MV-4-11 (cell line): ENCODE measurements at regions not wholly inside any gene's neighbourhood (a gene's known extent, or its start where the extent isn't known, plus 50 kb on each side); places are given as distances from the start of the nearest gene placed in this dataset.
A peak's percentile ranks its signal among the peaks of the same experiment; 100 is the strongest.

Source experiments
- DNase-seq: peaks from one replicate; lab custom pipeline; 2025; lab: John Stamatoyannopoulos, UW

DNA sequence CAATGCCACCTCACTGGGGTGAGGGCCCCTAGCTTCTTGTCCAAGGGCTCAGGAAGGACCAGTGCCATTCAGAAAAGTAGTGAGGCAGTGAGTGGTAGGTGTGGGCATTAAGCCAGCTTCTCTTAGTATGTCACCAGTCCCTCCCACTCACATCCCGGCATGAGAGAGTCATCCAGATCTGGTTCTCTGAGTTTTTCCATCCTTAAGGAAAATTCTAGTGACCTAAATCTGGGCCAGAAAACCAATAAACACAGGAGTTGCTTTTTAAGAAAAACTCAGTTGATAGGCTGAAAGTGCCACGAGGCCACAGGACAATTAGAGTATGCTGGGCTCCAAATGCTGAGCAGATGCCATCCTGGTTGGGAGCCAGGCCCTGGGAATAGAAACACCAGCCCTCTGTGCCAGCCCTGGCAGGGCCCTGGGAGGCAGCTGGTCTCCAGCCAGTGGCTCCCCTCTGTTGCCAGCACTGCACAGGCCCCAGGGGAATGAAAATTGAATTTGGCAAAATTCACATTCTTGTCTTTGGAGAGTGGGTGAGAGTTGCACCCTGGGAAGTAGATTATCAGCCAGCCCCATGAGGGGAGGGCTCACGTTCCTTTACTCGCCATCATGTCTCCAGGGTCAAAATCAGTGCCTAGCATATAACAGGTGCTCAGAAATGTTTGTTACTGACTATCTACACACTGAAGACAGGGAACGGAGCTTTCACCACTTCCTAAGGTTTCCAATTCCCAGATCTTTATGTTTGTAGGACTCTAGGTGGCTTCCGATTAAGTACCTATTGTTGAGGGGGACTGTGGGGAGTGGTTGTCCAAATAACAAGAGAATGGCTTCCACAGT is 52.8 kb downstream of the FAM43A start:
- DNase-seq = no peak

DNA sequence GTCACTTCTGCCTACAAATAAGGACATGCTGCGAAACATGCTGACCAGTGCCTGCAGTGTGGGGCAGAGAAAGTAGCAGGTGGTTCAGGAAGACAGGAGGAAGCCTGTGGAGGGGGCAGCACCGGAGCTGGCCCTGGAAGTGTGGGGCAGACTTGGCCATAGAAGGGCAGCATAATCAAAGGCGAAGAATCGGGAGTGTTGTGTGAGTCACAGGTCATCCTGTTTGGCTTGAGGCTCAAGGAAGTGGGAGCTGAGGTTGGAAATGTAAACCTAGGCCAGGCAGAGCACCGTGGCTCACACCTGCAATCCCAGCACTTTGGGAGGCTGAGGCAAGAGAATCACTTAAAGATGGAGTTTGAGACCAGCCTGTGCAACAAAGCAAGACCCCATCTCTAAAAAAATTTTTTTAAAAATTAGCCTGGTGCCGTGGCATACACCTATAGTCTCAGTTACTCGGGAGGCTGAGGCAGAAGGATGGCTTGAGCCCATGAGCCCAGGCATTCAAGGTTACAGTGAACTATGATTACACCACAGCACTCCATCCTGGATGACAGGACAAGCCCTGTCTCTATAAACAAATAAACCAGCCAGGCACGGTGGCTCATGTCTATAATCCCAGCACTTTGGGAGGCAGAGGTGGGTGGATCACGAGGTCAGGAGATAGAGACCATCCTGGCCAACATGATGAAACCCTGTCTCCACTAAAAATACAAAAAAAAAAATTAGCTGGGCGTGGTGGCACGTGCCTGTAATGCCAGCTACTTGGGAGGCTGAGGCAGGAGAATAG is 54.0 kb downstream of the FAM43A start:
- DNase-seq = no peak

DNA sequence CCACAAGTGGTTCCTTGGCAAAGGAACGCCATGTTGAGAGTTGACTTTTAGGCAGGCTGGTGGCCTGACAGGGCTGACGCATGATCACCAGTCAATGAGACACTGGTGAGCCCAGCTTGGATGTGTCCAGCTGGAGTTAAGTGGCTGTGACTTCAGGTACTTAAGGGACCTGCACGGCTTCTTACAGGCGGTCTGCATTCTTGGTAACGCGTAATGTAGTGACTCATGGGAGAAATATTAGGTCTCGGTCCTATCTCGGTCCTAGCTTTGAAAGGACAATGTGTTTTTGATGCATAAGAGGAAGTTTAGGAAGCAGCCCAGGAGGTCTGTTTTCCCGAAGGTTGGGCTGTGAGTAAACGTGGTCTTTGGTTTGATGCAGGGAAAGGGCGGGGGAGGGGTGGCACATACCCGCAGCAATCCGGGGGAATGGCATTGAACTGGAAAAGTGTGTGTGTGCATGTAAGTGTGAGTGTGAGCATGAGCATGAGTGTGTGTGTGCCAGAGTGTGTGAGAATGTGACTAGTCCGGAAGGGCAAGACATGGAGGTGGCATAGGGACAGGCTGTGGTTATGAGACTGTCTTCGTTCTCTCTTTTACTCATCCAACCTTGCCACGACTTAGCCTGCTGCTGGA is 55.3 kb downstream of the FAM43A start:
- peak; percentile 5 for DNase-seq

DNA sequence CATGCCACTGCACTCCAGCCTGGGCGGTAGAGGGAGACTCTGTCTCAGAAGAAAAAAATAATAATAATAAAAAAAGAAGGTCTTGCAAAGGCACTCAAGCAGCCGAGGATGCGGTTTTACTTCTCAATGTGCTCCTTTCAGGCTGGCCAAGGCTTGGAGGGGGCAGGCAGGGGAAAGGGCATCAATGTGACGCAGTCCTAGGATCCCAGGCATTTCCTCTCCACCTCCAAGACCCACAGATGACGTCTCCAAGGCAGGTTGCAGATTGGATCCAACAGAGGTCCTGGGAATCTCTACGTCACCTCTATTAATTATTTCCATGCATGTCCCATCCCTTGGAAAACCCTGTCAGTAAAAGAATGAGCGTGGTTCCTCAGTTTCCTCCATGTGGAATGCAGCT is 56.2 kb downstream of the FAM43A start:
- no peak for DNase-seq

DNA sequence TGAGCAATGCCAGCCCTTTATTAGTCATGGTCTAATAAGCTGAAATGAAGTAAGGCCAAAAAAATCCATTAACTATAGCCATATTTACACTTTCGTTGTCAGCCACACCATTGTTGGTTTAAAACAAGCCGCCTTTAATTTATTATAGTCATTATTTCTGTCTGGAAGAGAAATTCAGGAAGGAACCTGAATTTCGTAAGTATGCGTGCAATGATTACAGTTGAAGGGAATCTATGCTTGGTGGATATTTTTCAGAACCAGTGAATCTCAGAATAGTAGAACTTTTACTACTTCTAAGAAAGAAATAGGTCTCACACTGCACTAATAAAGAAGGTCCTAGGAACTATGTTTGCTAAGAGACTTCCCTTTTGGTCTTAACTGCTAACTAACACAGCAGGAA is 59.1 kb downstream of the FAM43A start:
- DNase-seq = peak; percentile 61

DNA sequence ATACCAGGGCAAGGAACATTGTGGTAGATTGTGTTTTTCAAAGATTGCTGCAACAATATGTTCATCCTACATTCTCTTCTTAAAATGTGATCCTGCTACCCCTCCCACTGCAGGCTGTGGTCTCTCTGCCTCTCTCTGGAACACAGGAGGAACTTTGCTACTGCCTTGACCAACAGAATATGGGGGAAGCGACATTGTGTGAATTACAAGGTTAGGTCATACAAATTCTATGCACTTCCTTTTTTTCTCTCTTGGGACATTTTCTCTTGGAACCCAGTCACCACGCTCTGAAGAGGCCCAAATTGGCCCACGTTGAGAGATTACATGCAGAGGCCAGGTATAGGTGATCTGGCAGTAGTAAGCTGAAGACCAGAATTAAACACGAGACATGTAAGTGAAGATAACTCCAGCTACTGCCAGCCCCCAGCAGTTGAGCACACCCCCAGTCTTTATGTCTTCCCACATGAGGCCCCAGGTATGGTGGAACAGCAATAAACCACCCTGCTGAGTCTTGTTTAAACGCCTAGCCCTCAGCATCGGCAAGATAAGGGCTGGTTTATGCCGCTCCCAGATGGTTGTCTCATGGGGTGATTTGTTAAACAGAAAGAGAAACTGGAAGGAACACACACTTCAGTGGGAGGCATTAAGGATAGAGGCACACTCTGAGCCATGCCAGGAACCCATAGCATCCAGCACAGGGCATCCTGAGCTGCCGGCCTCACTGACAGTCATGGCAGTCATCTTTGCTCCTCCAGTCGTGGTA is 59.9 kb downstream of the FAM43A start:
- DNase-seq = peak; percentile 90

DNA sequence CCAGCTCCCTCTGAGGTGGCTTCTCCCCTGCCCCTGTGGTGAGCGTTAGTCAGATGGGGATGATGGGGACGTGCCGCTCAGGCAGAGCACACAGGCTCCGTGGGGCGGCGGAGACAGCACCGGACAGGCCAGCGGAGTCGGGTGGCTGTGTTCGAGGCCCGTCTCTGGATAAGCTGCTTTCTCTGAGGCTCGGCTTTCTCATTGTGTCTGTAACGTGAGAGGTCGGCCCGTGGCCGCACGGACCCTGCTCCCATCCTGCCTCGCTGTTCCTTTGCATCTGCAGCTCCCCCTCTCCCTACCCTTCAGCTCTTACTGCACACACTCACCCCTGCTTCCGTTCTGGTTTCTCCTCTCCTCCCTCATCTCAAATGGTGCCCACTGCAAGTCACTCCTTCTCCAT is 62.5 kb downstream of the FAM43A start:
- no peak for DNase-seq

DNA sequence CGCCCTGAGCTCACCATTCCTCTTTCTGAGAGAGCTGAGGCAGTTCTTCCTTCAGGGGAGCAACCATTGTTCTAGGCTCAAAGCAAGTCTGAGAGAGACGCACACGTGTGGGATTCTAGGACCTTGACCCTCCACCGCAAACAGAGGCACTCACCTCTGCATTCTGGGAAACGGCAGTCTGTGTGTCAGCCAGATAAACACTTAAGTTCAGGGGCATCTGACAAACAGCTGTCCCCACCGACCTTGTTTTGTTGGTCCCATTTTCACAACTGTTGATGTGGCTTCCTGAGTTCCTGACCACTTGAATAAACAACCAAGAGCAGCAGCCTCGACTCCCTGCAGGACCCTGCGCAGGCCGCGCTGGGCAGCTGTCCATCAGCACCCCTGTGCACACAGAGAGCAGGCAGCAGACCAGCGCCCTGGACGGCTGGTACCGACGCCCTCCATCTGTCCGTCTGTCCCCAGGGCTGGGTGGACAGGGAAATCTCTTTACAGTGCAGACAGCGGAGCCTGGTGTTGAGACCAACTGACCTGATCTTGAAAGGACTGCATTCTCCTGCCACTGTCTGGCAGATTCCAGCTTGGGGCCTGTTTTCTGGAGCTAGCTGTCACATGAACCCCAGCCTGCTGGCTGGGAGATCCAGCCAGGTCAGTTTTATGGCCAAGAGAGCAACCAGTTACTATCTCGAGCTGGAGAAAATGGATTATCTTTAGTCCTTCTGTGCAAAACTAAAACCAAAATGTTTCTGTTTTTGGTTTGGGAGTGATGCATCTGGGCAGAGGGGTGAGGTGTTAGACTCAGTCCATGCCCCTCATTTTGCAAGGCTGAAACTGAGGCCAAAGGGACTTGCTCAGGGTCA is 64.2 kb downstream of the FAM43A start:
- no peak for DNase-seq

DNA sequence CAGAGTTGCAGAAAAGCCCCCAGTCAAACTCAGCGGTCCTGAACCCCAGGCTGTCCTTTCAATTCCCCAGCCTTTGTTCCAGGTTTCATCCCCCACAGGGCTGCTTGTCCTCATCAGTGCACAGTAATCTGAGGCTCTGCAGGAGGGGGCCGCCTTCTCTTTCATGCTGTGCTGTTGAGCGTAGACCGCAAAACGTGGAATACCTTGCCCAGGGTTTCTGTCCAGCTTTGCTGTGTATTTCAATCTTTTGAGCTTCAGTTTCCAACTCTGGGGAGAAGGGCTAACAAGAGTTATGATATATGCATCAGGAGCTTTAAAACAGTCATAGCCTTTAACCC is 64.8 kb downstream of the FAM43A start:
- no peak for DNase-seq

DNA sequence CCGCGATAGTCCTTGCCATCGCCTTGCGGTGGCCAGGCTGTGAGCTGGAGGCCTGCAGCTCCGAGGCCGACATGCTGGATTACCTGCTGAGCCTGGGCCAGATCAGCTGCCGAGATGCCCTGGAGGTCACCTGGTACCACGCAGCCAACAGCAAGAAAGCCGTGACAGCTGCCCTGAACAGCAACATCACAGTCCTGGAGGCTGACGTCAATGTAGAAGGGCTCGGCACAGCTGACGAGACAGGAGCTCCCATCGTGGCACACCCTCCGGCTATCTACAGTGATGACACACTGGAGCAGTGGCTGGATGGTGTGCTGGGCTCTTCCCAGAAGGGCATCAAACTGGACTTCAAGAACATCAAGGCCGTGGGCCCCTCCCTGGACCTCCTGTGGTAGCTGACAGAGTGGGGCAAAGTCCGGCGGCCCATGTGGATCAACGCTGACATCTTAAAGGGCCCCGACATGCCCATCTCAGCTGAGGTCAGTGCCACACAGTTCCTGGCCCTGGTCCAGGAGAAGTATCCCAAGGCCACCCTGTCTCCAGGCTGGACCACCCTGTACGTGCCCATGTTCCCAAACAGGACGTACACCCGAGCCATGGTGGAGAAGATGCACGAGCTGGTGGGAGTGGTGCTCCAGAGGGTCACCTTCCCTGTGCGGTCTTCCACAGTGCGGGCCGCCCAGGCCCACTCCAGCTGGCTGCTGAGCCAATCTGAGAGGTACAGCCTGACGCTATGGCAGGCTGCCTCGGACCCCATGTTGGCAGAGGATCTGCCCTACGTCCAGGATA is 70.2 kb downstream of the FAM43A start:
- DNase-seq = no peak

DNA sequence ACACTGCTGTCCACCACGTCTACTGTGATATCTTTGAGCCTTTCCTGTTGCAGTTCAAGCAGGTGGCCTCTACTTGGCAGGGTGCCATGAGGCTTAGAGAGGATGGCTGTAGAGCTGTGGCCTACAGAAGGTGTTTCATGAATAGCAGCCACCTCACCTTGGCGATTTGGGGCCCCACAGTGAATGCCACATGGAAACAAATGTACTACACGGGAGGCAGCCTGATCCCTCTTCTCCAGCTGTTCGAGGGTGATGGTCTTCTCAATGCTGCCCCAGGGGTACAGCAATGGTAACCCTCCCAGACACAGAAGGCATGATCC is 70.7 kb downstream of the FAM43A start:
- DNase-seq = no peak

DNA sequence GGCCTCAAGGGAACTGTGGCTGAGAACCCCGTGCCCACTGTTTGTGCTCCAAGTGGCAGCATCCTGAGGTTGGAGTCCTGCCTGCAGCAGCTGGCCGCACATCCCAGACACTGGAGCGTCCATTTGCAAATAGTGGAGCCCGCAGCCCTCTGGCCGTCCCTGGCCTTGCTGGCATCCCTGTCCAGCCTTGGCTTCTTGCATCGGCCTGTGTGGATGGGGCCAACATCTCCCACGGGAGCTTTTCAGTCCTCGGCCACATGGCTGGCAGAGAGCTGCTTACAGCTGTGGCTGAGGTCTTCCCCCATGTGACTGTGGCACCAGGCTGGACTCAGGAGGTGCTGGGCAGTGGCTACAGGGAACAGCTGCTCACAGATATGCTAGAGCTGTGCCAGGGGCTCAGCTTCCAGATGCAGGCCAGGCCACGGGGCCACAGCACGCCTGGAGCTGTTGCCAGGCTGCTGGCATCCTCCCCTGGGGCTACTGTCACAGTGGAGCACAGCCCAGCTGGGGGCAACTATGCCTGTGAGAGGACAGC is 71.2 kb downstream of the FAM43A start:
- no peak for DNase-seq

DNA sequence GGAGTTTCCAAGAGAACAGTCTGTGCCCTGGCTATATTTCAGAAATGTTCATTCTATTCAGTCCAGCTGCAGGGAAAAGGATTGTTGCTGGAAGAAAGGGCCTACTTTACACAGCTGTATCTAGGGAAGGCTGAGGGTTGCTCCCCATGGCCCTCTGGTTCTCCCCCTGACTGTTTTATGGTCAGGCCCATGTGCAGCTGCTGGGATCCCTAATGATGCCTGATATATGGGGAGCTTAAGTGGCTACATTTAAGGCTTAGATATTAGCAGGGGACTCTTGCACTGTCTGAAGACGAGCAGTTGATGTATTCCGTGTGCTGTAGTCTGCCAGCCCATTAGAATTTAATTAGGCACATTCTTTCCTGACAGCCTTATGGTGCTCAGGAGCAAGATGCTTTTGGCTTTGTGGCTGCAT is 72.0 kb downstream of the FAM43A start:
- DNase-seq = no peak

DNA sequence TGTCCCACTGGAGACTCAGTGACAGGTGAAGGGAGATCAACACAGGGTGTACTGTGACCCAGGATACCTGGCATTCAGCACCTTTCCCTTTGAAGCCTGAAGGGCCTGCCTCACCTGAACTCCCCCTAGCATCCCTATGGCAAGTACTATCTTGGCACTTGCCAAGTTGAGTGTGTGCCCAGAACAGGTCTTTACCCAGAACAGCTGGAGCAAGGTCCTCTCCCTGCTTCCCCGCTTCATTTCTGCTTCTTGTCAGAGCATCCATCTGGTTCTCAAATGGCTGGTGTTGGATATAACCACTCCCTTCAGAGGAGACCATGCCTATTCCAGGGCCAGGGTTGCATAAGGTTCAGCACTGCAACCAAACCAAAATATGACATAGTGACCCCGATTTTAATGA is 73.0 kb downstream of the FAM43A start:
- DNase-seq = no peak

DNA sequence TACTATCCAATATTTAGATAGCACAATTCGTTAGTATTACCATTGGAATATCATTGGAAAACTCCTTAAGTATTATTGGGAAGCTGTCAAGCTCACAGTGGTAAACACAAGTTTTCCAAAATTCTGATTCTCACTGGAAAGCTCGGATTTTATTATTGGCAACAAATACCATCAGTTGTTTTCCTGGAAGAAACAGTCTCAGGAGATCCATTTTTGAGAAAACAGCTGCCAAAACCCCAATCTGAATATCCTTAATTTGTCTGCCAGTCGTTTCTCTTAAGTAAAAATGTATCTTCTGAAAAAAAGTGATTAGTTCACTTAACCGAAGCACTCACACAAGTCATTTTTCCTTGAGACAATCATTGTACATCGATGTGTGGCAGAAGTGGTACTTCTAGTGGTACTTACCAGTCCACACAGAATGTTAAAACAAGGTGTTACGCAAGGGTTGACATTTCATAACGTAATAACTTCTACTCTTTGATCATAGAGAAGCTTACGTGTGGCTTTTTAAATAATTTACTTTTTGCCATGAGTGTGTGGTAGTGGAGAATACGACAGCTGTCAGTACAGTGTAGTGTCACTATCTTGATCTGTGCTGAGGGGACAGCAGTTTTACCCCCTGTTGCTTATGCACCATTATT is 74.9 kb downstream of the FAM43A start:
- peak; percentile 70 for DNase-seq

DNA sequence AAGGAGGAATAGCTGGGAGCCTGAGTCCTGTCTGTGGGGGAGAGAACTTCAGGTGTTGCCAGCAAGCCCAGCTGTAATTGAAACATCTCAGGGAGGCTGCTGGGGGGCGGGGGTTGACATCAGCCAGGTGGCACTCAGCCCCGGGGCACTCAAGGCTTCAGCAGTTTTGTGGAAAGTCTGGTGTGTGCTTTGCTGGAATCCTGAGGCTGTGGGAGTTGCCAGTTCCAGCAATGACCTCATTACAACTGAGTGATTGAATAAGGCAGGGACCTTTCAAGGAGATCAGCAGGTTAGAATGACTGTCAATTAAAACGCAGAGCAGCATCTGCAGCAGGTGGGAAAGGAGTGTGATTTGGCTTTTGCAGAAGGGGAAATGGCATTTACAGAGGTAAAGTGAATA is 75.7 kb downstream of the FAM43A start:
- DNase-seq = no peak

DNA sequence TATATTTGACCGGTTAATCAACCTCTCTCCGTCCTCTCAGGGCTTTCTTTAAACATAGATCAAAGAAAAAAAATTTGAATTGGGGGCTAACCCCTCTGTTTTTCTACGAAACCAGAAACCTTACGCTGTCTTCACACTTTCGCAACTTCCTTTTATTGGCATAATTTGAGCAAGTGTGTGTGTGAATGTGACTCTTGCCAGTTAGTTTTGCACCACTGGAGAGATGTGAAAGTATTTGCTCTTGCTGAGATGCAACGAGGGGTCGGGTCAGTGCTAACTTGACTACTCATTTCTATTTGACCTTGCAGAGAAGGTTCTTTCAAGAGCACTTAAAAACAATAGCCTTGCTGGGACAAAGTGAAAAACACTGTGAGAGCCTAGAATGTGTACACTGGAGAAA is 81.2 kb downstream of the FAM43A start:
- peak; percentile 87 for DNase-seq

DNA sequence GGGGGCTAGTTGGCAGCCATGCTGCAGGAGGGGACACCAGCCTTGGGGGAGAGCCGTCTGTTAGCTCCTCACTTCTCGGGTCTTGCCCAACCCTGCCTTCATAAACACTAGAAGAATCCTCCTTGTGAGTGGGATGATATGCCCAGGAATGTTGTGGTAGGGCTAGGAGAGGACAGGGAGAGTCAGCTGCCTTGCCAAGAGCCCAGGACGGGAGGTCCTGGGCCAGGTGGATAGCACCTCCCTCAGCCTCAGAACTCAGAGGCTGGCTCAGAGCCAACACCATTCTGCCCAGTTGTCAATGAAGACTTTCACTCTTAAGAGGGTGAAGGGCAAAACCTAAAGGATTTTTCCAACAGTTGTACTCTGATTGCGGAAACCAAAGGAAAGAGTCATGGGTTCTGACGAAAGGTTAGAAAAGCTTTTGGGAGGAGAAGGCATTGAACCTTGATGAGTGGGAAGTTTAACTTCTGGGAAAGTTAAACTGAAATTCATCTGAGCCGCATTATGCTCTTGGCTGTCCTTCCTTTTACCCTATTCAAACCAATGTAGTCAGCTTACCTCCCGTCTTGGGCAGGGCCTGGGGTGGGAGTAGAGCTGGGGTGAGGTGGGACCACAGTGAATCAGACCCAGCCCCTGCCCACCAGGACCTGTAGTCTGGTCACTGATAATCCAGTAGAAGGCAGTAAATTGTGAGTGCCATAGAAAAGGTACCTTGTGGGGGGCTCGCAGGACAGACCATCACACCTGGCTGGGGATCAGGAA is 81.9 kb downstream of the FAM43A start:
- no peak for DNase-seq

DNA sequence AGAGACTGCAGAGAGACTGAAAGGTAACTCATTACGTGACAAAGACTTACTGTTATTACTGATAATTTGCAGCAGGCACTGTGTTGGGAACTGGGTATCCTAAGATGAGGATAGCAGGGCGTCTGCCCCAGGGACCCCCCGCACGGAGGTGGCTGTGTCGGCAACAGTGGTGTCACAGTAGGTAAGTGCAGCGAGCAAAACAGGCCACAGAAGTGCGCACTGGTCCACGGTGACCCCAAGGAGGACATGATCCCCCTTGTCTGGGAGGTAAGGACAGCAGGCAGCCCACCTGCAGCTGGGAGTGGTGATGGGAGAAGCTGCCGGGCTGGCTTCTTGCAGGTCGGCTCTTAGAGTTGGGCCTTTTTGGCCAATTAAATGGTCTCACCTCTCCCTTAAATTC is 82.9 kb downstream of the FAM43A start:
- DNase-seq = no peak
